Naive B cell (primary cell): ENCODE measurements at regions not wholly inside any gene's neighbourhood (a gene's known extent, or its start where the extent isn't known, plus 50 kb on each side); places are given as distances from the start of the nearest gene placed in this dataset.

Experiments
- ATAC-seq, 2 donors: fragments of 150-1000 bp; cut with Tn5 transposase; 2 replicates each; pipeline ENCODE4 v1.10.0; 2021; ENCODE audit warnings: low read depth in 2 of 2, mild to moderate bottlenecking in 2 of 2, moderate library complexity in 2 of 2
- DNase-seq: peaks from one replicate; pipeline ENCODE4 v3.0.0; 2022
- H3K27ac Mint-ChIP-seq, 6 donors: one replicate each; pipeline ENCODE4 v1.8.0; 2020 to 2022; ENCODE audit warnings: mild to moderate bottlenecking in 6 of 6, mixed read lengths in 6 of 6, moderate library complexity in 5 of 6, inconsistent platforms in 2 of 6
- H3K27me3 Mint-ChIP-seq, 3 donors: one replicate each; pipeline ENCODE4 v1.8.0; 2021 to 2022; ENCODE audit warnings: mixed read lengths in 3 of 3, mild to moderate bottlenecking in 1 of 3
- H3K36me3 Mint-ChIP-seq, 2 donors: one replicate each; pipeline ENCODE4 v1.8.0; 2020 to 2022; ENCODE audit warnings: mixed read lengths in 2 of 2, inconsistent platforms in 1 of 2, mild to moderate bottlenecking in 1 of 2
- H3K4me1 Mint-ChIP-seq, 3 donors: one replicate each; pipeline ENCODE4 v1.8.0; 2020 to 2022; ENCODE audit warnings: mixed read lengths in 3 of 3, inconsistent platforms in 1 of 3, mild to moderate bottlenecking in 1 of 3, moderate library complexity in 1 of 3
- H3K4me3 Mint-ChIP-seq, 8 donors: one replicate each; pipeline ENCODE4 v1.8.0; 2020 to 2022; ENCODE audit warnings: mild to moderate bottlenecking in 8 of 8, mixed read lengths in 8 of 8, moderate library complexity in 8 of 8, inconsistent platforms in 2 of 8
- H3K9me3 Mint-ChIP-seq, 7 donors: one replicate each; pipeline ENCODE4 v1.8.0; 2020 to 2022; ENCODE audit warnings: mixed read lengths in 7 of 7, mild to moderate bottlenecking in 5 of 7, inconsistent platforms in 2 of 7, moderate library complexity in 1 of 7

- ATAC-seq = no peak
- DNase-seq = no peak
- H3K9me3 Mint-ChIP-seq = peaks cover 0 to 8% (median 0%) of the 10 kb centered on the region in 7 donors
- H3K36me3 Mint-ChIP-seq = no peaks in the 10 kb centered on the region
- peak overlapping the region in 1 of 6 donors; percentile 19 for H3K27ac Mint-ChIP-seq
- no peaks in the 10 kb centered on the region for H3K4me1 Mint-ChIP-seq
- no peaks in the 10 kb centered on the region for H3K27me3 Mint-ChIP-seq
- no peak overlapping the region for H3K4me3 Mint-ChIP-seq
Observed at GRCh38 chr18:22080035-22080434, 89.4 kb upstream of the GATA6 start.

- ATAC-seq = no peak
- H3K4me1 Mint-ChIP-seq = no peaks in the 10 kb centered on the region
- H3K27me3 Mint-ChIP-seq = no peaks in the 10 kb centered on the region
- H3K4me3 Mint-ChIP-seq = no peak overlapping the region
- DNase-seq = no peak
- H3K27ac Mint-ChIP-seq = no peak overlapping the region
- peaks cover 0 to 15% (median 4%) of the 10 kb centered on the region in 7 donors for H3K9me3 Mint-ChIP-seq
- no peaks in the 10 kb centered on the region for H3K36me3 Mint-ChIP-seq
Observed at GRCh38 chr18:22082408-22082807, 87.0 kb upstream of the GATA6 start.

GRCh38 chr18:22084547-22084946 is 84.8 kb upstream of the GATA6 start:
- H3K27me3 Mint-ChIP-seq = no peaks in the 10 kb centered on the region
- H3K4me1 Mint-ChIP-seq = no peaks in the 10 kb centered on the region
- H3K9me3 Mint-ChIP-seq = peaks cover 0 to 15% (median 4%) of the 10 kb centered on the region in 7 donors
- no peaks in the 10 kb centered on the region for H3K36me3 Mint-ChIP-seq
- no peak overlapping the region for H3K27ac Mint-ChIP-seq
- no peak for DNase-seq
- H3K4me3 Mint-ChIP-seq = peak overlapping the region in 1 of 8 donors; percentile 53
- no peak for ATAC-seq

- ATAC-seq (no peak), DNase-seq (no peak)
- Mint-ChIP-seq H3K9me3 (peaks cover 1 to 9% (median 4%) of the 10 kb centered on the region in 7 donors), H3K36me3 (no peaks in the 10 kb centered on the region), H3K4me1 (no peaks in the 10 kb centered on the region), H3K27ac (no peak overlapping the region), H3K4me3 (peak overlapping the region in 1 of 8 donors; percentile 53), H3K27me3 (no peaks in the 10 kb centered on the region)
Observed at GRCh38 chr18:22086973-22087372, 82.4 kb upstream of the GATA6 start.

GRCh38 chr18:22088029-22088428 is 81.4 kb upstream of the GATA6 start:
- ATAC-seq (no peak), DNase-seq (no peak)
- H3K4me1 Mint-ChIP-seq = no peaks in the 10 kb centered on the region
- H3K27ac Mint-ChIP-seq = no peak overlapping the region
- H3K9me3 Mint-ChIP-seq = peaks cover 1 to 9% (median 4%) of the 10 kb centered on the region in 7 donors
- no peak overlapping the region for H3K4me3 Mint-ChIP-seq
- H3K36me3 Mint-ChIP-seq = no peaks in the 10 kb centered on the region
- no peaks in the 10 kb centered on the region for H3K27me3 Mint-ChIP-seq

- Mint-ChIP-seq H3K4me1 (no peaks in the 10 kb centered on the region), H3K27me3 (peaks cover 0 to 3% (median 0%) of the 10 kb centered on the region in 3 donors), H3K9me3 (peaks cover 1 to 9% (median 2%) of the 10 kb centered on the region in 7 donors), H3K36me3 (no peaks in the 10 kb centered on the region), H3K4me3 (no peak overlapping the region), H3K27ac (no peak overlapping the region)
- DNase-seq = no peak
- ATAC-seq = no peak
Observed at GRCh38 chr18:22088996-22089640, 80.3 kb upstream of the GATA6 start.

GRCh38 chr18:22091341-22091740 is 78.0 kb upstream of the GATA6 start:
- Mint-ChIP-seq H3K27ac (no peak overlapping the region), H3K27me3 (peaks cover 0 to 3% (median 0%) of the 10 kb centered on the region in 3 donors), H3K4me1 (no peaks in the 10 kb centered on the region), H3K4me3 (no peak overlapping the region), H3K36me3 (no peaks in the 10 kb centered on the region), H3K9me3 (peaks cover 0 to 4% (median 1%) of the 10 kb centered on the region in 7 donors)
- no peak for ATAC-seq
- no peak for DNase-seq

GRCh38 chr18:22093731-22094357 is 75.5 kb upstream of the GATA6 start:
- peaks cover 0 to 4% (median 0%) of the 10 kb centered on the region in 7 donors for H3K9me3 Mint-ChIP-seq
- ATAC-seq = no peak
- H3K4me3 Mint-ChIP-seq = no peak overlapping the region
- H3K36me3 Mint-ChIP-seq = no peaks in the 10 kb centered on the region
- no peak for DNase-seq
- H3K27me3 Mint-ChIP-seq = peaks cover 0 to 3% (median 0%) of the 10 kb centered on the region in 3 donors
- H3K4me1 Mint-ChIP-seq = no peaks in the 10 kb centered on the region
- H3K27ac Mint-ChIP-seq = no peak overlapping the region

GRCh38 chr18:22094358-22094734 is 75.0 kb upstream of the GATA6 start:
- Mint-ChIP-seq H3K4me1 (no peaks in the 10 kb centered on the region), H3K27ac (no peak overlapping the region), H3K4me3 (no peak overlapping the region), H3K27me3 (peaks cover 0 to 3% (median 0%) of the 10 kb centered on the region in 3 donors), H3K36me3 (no peaks in the 10 kb centered on the region), H3K9me3 (peaks cover 0 to 4% (median 0%) of the 10 kb centered on the region in 7 donors)
- no peak for ATAC-seq
- DNase-seq = no peak

GRCh38 chr18:22098563-22098989 is 70.8 kb upstream of the GATA6 start:
- H3K4me3 Mint-ChIP-seq = no peak overlapping the region
- peaks cover 0 to 4% (median 0%) of the 10 kb centered on the region in 3 donors for H3K27me3 Mint-ChIP-seq
- ATAC-seq (no peak), DNase-seq (no peak)
- peaks cover 0 to 6% (median 2%) of the 10 kb centered on the region in 7 donors for H3K9me3 Mint-ChIP-seq
- no peak overlapping the region for H3K27ac Mint-ChIP-seq
- no peaks in the 10 kb centered on the region for H3K36me3 Mint-ChIP-seq
- H3K4me1 Mint-ChIP-seq = no peaks in the 10 kb centered on the region

- H3K36me3 Mint-ChIP-seq = no peaks in the 10 kb centered on the region
- H3K27ac Mint-ChIP-seq = no peak overlapping the region
- peaks cover 0 to 8% (median 4%) of the 10 kb centered on the region in 3 donors for H3K27me3 Mint-ChIP-seq
- no peak overlapping the region for H3K4me3 Mint-ChIP-seq
- ATAC-seq (no peak), DNase-seq (no peak)
- H3K4me1 Mint-ChIP-seq = no peaks in the 10 kb centered on the region
- H3K9me3 Mint-ChIP-seq = peaks cover 0 to 6% (median 2%) of the 10 kb centered on the region in 7 donors
Observed at GRCh38 chr18:22099925-22100324, 69.5 kb upstream of the GATA6 start.

GRCh38 chr18:22101731-22102130 is 67.7 kb upstream of the GATA6 start:
- DNase-seq = no peak
- peaks cover 0 to 8% (median 4%) of the 10 kb centered on the region in 3 donors for H3K27me3 Mint-ChIP-seq
- no peaks in the 10 kb centered on the region for H3K36me3 Mint-ChIP-seq
- no peaks in the 10 kb centered on the region for H3K4me1 Mint-ChIP-seq
- ATAC-seq = no peak
- no peak overlapping the region for H3K27ac Mint-ChIP-seq
- peaks cover 0 to 6% (median 2%) of the 10 kb centered on the region in 7 donors for H3K9me3 Mint-ChIP-seq
- no peak overlapping the region for H3K4me3 Mint-ChIP-seq

- H3K36me3 Mint-ChIP-seq = no peaks in the 10 kb centered on the region
- no peak for ATAC-seq
- H3K27ac Mint-ChIP-seq = no peak overlapping the region
- H3K4me3 Mint-ChIP-seq = no peak overlapping the region
- DNase-seq = no peak
- H3K27me3 Mint-ChIP-seq = peaks cover 0 to 8% (median 4%) of the 10 kb centered on the region in 3 donors
- no peaks in the 10 kb centered on the region for H3K4me1 Mint-ChIP-seq
- peaks cover 0 to 6% (median 2%) of the 10 kb centered on the region in 7 donors for H3K9me3 Mint-ChIP-seq
Observed at GRCh38 chr18:22102953-22103646, 66.3 kb upstream of the GATA6 start.

GRCh38 chr18:22103647-22104031 is 65.8 kb upstream of the GATA6 start:
- no peak overlapping the region for H3K27ac Mint-ChIP-seq
- no peak overlapping the region for H3K4me3 Mint-ChIP-seq
- ATAC-seq = no peak
- no peaks in the 10 kb centered on the region for H3K4me1 Mint-ChIP-seq
- no peak for DNase-seq
- peaks cover 0 to 6% (median 2%) of the 10 kb centered on the region in 7 donors for H3K9me3 Mint-ChIP-seq
- no peaks in the 10 kb centered on the region for H3K36me3 Mint-ChIP-seq
- H3K27me3 Mint-ChIP-seq = peaks cover 0 to 8% (median 4%) of the 10 kb centered on the region in 3 donors
